ENCODE measurements at regions not wholly inside any gene's neighbourhood (a gene's known extent, or its start where the extent isn't known, plus 50 kb on each side); places are given as distances from the start of the nearest gene placed in this dataset.

GRCh38 chr9:87167161-87167560 is 219.9 kb upstream of the GAS1 start:
- no peak for TF ChIP-seq CTCF (IDR thresholded peaks at IDR 0.05; ENCODE audit: insufficient read depth, low read length)
- no peak for TF ChIP-seq POLR2AphosphoS5 (IDR thresholded peaks at IDR 0.05; ENCODE audit: low read depth)
- TF ChIP-seq GABPA (IDR thresholded peaks at IDR 0.05; ENCODE audit: low read depth): no peak
